SW 1271 (cell line): ENCODE measurements at regions not wholly inside any gene's neighbourhood (a gene's known extent, or its start where the extent isn't known, plus 50 kb on each side); places are given as distances from the start of the nearest gene placed in this dataset.
"Not testable (repeated sequence)": the region's sequence is repeated elsewhere in the genome, so short reads cannot be mapped to it uniquely, and the experiment has no call there.

ENCODE experiments used
- DNase-seq, 2 experiments: peaks; one replicate each; lab custom pipeline; 2025; lab: John Stamatoyannopoulos, UW

DNA sequence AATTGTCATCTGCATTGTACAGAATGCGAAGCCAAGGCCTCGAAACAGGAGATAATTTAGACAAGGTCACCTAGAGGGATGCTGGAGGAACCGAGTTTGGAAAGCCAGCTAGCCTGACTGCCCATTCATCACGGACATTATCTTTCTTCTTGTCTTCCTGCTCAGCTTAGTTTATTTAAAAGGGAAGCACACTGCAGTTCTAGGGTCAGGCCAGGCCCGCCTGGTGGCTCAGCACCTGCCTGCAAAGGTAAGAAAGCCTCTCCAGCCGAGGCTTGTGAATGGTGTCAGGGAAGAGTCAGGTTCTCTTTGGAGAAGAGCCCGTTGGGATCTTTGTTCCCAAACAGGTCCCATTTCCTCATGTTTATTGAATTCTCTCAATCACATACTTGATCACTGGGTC lies 246.5 kb downstream of the BLID start:
- DNase-seq: no peak

DNA sequence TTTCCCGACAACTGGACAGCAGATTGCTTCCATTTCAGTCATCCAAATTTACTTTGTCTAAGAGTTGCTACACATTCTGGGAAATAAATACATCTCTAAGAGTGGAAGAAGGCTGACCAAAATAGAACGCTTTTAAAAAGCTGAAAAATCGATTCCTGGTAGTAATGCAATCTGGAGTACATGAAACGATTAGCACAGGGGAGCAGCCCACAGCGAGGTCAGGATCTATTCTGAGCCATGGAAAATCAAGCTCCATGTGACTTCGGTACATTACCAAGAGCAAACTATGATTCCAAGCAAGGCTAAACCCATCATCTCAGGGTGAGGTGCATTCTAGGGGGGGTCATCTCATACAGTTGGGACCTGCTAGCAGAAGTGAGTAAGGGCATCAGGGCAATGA lies 249.3 kb downstream of the BLID start:
- DNase-seq: no peak

DNA sequence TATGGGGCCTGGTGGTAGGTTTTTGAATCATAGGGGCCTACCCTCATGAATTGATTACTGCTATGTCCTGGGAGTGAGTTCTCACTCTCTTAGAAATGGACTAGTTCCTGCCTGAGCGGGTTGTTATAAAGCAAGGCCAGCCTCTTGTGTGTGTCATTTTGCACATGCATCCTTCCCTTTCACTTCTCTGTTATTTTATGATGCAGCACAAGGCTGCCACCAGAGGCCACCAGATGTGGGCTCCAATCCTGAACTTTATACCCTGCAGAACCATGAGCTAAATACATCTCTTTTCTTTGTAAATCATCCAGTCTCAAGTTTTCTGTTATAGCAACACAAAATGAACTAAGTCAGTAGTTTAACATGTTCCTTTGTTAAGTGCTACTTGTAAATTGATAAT lies 251.4 kb downstream of the BLID start:
- no peak for DNase-seq

DNA sequence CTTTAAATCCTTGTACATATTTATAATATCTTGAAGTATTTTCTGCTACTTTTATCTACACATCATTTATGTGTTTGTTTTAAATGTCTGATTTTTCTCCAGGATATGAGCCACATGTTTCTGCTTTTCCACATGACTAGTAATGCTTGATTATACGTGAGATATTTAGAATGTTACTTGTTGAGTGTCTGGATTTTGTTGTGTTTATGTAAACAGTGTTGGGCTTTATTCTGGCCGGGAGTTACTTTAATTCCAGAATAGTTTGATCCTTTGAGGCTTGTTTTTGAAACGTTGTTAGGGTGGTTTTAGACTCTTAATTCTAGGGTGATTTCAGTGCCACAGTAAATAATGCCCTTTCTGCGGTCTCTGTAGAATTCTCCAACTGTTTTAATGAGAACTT lies 252.9 kb downstream of the BLID start:
- DNase-seq: no peak

DNA sequence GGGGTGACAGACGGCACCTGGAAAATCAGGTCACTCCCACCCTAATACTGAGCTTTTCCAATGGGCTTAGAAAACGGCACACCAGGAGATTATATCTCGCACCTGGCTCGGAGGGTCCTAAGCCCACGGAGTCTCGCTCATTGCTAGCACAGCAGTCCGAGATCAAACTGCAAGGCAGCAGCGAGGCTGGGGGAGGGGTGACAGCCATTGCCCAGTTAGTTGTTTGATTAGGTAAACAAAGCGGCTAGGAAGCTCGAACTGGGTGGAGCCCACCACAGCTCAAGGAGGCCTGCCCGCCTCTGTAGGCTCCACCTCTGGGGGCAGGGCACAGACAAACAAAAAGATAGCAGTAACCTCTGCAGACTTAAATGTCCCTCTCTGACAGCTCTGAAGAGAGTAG lies 260.9 kb downstream of the BLID start:
- not testable (repeated sequence) for DNase-seq

DNA sequence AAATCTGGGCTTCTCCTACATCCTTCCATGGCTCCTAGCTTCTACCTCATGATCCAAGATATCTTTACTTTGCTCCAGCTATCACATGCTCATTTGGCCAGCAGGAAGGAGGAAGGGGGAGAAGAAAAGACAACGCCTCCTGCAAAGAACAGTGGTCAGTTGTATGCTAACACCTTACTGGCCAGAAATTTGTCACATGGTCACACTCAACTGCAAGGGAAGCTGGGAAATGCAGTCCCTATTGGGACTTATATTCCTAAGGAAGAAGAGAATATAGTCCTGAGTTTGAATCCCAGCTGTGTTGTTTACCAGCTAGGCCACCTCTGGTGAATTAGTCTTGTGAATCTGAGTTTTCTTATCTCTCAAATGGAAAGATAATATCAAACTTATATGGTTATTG lies 272.0 kb downstream of the BLID start:
- no peak for DNase-seq

DNA sequence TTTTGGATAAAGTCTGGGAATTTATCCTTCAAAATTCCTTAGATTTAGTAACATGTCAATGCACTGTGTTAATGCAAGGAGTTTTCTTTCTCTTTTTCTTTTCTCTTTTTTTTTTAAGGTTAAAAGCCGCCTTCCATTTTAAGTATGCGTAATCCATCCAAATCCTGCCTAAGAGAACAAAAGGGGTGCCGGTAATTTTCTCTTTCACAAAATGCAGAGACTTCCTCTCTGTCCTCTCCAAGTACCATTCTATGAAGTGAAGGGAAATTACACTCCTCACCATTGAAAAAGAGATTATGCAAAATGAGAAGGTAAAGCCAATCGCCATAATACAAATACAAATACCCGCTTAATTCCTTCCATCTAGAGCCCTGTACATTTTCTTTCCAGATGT lies 273.8 kb downstream of the BLID start:
- no peak for DNase-seq

DNA sequence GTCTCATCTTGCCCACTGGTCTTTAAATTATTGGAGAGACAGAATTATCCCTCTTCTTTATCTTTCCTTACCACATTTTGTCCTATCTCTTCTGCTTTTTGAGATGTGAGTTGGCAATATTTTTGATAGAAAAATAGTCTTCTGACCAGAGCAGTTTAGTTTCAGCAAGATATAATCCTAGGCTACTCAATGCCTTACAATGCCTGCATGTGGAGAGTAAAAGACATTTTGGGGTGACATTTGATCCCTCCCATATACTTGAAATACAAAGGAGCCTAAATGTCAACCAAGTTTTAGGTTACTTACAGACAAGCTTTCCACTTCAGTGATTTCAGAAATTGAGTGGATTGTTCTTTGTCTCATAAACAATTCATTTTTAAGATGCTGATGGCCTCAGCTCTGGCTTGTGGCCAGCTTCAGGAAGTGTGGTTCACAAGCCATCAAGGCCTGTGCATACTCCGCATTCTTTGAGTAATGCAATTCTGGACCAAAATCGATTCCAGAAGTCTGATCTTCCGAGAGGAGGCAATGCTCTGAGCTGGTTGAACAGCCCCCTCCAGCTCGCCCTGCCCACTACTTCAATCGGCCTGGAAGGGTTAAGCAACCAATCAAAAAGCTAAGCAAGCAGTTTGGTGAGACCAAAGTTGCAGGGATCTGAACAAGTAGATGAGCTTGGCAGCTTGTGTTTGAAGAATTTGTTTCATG lies 274.4 kb downstream of the BLID start:
- DNase-seq: no peak

DNA sequence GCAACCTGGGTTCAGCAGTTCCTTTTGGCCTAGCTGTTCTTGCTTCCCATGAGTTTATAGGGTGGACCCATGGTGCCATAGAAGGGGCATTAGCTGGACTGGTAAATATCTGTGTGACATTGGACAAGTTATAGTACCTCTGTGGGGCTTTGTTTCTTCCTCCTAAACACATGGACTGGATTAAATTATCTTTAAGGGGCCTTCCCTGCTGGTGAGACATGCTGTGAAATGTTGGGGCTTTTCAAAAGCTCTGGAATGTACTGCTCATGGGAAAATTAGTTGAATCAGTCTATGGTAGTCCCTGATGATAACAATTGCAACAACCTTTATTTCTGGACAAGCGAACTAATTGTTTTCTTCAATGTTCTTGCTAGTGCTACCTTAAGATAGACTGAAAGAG lies 276.2 kb downstream of the BLID start:
- no peak for DNase-seq

DNA sequence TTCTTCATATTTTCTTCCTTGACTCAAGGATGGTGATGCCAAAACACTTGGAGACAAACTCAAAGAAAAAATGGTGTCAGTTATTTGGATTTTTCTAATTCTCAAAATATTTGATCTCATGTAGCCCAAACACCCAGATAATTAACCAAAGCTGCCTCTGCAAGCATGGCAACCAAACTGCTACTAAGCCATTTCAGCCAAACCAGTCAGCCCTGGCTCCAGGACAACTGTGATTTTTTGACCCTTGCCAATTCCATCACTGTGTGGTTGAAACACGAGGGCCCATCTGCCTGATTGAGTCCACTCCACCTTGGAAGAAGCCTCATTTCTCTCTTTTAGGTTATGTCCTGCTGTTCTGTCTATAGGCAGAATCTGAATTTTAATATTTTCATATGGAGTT lies 277.4 kb downstream of the BLID start:
- DNase-seq: no peak

DNA sequence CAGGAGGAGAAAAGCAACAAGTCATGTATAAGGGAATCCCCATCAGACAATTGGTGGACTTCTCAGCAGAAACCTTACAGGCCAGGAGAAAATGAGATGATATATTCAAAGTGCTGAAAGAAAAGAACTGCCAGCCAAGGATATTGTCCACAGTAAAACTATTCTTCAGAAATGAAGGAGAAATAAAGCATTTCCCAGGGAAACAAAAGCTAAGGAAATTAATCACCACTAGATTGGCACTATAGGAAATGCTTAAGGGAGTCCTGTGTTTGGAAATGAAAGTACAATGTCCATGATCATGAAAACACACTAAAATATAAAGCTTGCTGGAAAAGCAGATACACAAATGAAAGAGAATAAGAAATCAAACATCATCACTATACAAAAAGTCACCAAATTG lies 282.0 kb downstream of the BLID start:
- no peak for DNase-seq

DNA sequence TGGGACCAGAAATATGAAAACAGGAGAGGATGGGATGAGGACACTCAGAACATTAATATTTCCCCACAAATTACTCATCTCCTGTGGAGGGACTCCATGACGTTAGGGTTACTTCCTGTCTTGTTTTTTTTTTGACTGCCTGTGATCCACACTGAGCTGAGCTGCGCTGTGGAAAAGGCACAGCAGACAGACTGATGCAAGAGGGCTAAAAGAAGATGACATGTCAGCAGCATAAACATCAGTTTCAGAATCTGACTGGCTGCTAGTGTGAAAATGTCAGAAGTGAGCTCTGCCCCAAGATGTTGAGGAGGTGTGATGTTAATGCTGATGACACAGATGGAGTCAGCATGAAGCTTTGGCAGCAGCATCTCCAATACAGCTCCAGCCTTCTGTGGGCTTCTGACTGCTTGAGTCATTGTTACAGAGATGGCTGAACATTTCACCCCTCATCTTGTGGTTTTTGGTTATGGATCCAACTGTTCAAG lies 286.8 kb downstream of the BLID start:
- DNase-seq: peak; percentile 70 to 82

DNA sequence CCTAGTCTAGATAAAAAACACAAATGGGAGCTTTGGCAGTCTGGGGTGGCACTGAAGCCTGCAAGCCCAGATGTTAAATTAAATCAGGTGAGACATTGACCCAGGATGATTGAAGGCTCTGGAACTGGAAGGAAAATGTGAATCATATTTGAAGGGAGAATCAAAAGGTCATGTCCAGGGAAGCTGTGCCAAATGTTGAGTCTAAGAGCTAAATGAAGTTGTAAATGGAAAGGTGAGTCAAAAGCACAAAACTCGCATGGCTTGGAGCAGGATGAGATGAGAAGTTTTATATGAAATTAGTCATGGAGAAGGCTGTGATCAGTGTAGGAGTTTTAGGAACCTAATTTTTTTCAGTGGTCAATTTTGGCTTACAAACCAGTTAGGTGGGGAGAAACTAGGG lies 301.1 kb downstream of the BLID start:
- DNase-seq: no peak

DNA sequence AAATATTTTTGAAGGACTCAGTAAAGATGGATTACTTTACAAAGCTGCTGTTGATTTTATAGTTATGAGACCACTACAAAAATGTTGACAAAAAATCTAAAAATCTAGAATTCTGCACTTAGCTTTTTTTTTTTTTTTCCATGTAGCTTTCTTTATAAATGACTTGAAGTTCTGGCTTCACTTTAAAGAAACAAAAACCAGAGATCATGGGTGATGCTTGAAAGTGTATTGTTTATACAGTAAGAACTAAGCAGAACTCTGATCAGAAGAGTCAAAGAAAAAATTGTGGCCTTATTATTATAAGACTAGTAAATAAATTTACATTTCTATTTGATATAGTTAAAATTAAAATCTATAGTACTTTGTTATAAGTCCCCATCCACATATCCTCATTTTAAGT lies 301.7 kb downstream of the BLID start:
- no peak for DNase-seq

DNA sequence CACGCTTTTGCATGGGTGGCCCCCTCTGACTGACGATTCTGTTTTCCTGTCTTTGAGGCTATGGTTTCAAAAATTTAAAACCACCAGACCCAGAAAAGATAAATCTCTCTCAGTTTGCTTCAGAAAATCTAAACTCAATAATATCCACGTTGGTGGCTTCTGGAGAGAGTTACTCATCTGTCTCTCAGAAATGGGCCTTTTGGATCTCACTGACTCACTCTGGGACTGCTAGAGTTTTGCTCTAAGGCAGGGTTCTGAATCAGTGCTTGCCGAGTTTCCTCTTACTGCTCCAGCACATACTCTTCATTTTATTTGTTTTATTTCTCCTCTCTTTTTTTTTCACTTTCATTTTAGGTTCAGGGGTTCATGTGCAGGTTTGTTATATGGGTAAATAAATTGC lies 305.7 kb downstream of the BLID start:
- DNase-seq: no peak

DNA sequence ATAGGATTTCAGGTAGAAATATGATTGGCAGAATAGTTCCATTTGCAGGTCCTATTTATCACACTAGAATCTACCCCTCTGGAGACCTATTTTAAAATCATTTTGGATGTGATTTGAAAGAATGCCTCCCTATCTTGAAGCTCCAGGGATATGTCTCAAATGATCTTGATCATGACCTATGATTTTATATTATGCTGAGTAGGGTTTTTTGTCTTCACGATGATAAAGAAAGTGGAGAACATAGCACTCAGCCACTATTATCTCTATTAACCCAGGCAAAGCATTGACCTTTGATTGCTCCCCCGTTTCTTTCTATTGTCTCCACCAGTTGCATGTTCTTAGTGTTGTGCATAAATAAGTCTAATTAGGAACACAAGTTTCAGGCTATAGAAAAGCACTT lies 307.9 kb downstream of the BLID start:
- no peak for DNase-seq

DNA sequence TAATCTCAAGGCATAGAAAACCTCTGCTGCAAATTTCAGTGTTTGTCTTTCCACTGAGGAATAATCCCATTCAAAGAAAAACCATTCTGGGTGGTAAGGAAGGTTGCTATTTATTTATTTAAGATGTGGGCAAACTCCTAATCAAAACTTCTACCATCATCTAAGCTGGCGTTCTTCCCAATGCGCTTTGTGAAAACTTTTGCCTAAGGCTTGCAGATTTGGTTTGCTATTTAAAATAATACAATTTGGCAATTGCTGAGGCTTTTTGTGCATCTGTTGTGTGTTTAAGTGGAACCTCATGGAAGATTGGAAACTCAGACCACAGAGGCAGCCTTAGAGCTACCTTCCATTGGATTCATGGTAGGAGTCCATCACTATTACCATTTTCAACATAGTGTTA lies 309.0 kb downstream of the BLID start:
- no peak for DNase-seq

DNA sequence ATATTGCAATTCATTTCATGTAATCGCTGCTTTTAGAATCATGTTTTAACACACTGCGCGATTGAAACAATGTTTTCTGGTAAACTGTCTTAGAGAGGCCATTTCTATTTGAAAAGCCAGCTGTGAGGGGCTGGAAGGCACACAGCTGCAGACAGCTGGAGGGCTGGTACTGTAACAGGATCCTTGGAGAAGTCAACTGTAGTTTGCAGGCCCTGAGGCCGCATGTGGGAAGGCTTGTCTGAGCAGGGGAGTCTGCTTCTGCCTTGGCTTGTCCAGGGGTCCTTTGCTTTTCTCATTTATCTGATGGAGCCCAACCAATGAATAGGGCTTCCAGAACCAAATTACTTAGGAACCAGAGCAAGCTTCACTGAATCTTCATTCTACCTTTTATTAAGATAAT lies 313.5 kb downstream of the BLID start:
- DNase-seq: no peak

DNA sequence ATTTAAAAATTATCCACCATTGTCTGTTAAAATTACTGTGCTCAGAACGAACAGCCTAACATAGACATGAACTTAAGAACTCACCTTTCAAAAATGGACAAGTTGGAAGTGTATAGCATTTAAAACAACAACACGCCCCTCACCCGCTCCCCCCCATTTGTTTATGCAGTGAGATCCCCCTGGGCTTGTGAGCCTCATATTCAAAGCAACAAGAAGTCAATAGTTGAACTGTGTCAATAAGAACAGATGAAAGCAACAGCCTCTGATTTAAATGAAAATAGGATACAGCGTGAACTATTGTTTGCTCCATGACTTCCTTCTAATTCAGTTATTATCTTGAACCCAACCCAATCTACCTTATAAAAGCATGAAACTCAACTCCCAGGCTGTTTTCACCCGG lies 314.2 kb downstream of the BLID start:
- no peak for DNase-seq

DNA sequence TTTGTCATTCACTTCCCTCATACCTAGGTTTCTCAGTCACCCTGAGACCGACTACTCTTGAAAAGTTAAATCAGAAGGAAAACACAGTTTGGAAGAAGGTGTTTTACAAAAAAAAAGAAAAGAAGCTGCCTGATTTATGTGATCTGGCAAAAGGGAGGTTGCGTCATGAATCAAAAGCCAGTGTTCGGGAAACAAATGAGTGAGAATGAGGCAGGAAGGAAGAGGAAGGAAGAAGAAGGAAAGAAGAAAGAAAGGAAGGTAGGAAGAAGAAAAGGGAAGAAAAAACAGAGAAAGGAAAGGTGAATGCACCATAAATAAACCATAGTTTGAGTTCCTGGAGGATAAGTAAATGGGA lies 314.6 kb downstream of the BLID start:
- no peak for DNase-seq

DNA sequence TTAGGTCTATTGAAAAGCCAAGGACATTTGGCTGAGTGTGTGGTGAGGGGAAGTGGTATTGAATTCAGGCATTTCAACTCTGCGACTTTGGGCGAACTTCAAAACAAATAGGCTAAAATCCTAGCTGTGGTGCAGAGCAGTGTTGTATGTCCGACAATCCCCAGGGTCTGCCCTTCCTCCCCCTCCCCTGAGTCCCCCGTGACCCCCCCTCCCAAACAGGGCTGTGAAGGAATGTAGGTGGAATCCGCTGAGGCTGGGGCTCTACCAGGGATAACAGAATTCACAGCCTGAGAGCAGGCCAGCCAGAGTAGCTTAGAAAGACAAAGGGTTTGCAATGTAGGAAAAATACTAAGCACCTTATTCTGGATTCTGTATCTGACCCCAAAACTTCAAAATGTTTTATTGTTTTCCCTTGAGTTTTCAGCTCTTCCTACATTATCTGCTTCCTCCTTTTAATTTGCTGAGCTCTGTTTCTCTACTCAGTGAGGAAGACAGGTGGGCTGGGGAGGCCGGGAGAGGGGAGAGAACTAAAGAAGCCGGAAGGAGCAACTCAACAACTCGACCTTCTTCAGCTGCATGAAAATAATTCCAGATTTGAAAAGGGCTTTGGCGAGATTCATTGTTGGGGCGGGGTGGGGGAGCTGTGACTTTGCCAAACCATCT lies 315.2 kb downstream of the BLID start:
- DNase-seq: no peak

DNA sequence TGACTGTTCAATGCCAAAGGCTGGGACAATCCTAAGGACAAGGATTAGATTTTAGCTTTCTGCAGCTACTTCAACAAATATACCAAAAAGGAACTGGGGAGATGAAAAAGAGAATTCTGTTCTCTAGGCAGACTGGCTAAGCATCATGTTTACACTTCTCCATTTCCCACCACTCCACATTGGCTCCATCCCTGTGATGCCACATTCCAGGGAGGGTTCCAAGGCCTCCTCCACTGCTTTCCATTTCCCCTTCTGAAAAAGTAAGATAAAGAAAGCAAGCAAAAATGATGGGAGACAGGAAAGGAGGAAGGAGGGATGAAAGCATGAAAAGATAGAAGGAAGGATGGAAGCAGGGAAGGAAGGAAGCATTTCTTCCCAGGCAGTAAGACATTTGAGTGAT lies 315.8 kb downstream of the BLID start:
- no peak for DNase-seq

DNA sequence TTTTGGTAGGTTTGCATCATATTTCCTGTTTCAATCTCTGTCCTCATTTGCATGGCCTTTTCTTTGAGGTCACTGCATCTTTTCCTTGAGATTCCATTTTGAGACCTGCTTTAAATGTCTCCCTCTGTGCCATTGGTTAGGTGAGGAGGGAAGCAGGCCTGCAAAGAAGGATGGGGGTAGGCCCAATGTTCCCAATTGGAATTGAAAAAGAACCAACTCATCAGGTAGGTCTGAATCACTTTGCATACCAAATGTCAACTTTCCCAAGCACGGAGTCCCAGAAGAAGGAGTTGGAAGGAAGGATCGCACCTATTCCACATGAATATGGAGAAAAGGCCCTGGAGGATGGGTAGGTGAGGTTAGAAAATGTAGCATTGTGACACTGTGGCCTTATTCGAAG lies 318.5 kb downstream of the BLID start:
- no peak for DNase-seq

DNA sequence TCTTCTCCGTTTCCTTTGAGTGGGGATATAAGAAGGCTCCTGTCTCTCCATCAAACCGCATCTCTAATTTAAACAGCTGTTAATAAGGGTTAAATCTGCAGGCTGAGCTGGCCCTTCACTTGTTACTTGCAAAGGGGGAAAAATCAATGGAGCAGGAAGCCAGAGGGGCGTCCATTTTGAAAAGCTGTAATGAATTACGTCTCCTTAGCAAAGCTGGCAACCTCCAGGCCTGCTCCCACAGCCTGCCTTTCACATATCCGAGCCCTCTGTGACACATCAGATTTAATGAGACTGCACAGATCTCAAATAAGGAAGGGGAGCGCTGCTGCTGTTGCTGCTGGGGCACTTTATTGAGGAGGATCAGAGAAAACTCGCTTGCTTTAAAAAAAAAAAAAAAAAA lies 320.8 kb downstream of the BLID start:
- DNase-seq: no peak
